ENCODE measurements at regions not wholly inside any gene's neighbourhood (a gene's known extent, or its start where the extent isn't known, plus 50 kb on each side); places are given as distances from the start of the nearest gene placed in this dataset.
"Not testable (repeated sequence)": the region's sequence is repeated elsewhere in the genome, so short reads cannot be mapped to it uniquely, and the experiment has no call there.

DNA sequence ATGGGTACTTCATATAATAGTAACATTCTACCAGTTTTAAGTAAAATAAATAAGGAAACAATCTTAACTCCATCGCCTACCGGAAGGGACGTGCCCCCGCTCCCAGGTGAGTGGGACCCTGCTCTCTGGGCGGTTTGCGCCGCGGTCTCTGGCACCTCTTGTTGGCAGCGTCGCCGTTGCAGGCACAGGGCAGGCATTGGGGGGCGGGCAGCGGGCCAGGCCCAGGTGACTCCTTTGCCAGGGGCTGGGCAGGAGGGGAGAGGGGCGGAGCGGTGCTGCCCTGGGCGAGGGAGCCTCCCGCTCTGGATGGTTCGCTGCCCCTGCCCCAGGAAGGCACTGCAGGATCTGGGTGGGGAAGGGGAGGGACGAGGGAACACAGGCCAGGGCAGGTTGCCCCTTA is 55.6 kb upstream of the GPR39 start:
- TF ChIP-seq POLR2AphosphoS5 (IDR thresholded peaks at IDR 0.05; ENCODE audit: low read depth); CTCF (IDR thresholded peaks at IDR 0.05; ENCODE audit: insufficient read depth, low read length); REST (IDR thresholded peaks at IDR 0.05; ENCODE audit: insufficient replicate concordance, low read depth); GABPA (IDR thresholded peaks at IDR 0.05; ENCODE audit: low read depth); SPI1 (IDR thresholded peaks at IDR 0.05; ENCODE audit: borderline replicate concordance, low read depth): not testable (repeated sequence)

All from HL-60 (cell line).